OCI-LY1 (cell line): ENCODE measurements at regions not wholly inside any gene's neighbourhood (a gene's known extent, or its start where the extent isn't known, plus 50 kb on each side); places are given as distances from the start of the nearest gene placed in this dataset.

Experiments used
- EZH2 ChIP-seq: fragments of 200-600 bp; sonication (generic), shearing (Covaris generic); IDR thresholded peaks from 2 replicates; pipeline ENCODE4 v1.8.0; 2017; ENCODE audit warnings: borderline replicate concordance, mixed run types, mild to moderate bottlenecking, antibody characterized with exemption, low read length, moderate library complexity, mixed read lengths
- TF ChIP-seq, protein P1 (sequence below): fragments of 200-600 bp; sonication (generic), shearing (Covaris generic); IDR thresholded peaks from 2 replicates; pipeline ENCODE4 v1.5.1; 2017; ENCODE audit warnings: mild to moderate bottlenecking, antibody characterized with exemption, low read length, moderate library complexity, mixed read lengths

DNA sequence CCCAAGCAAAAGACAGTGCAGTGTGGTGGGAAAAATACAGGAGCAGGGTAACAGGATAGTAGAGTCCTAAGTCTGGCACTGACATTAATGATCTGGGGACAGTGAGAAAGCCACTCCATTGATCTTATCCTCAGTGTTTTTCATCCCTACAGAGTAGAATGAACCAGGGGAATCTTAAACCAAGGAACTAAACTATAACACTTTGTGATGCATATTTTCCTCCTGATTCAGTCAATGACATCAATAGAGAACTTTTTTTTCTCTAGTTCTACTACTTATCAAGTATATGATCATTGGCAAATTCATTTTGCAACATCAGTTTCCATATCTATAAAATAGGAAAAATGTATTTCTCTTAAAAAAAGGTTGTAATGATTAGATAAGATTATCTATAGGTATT, 151.1 kb downstream of the TMEM26 start:
- no peak for TF ChIP-seq EZH2
- TF ChIP-seq, protein P1, sequence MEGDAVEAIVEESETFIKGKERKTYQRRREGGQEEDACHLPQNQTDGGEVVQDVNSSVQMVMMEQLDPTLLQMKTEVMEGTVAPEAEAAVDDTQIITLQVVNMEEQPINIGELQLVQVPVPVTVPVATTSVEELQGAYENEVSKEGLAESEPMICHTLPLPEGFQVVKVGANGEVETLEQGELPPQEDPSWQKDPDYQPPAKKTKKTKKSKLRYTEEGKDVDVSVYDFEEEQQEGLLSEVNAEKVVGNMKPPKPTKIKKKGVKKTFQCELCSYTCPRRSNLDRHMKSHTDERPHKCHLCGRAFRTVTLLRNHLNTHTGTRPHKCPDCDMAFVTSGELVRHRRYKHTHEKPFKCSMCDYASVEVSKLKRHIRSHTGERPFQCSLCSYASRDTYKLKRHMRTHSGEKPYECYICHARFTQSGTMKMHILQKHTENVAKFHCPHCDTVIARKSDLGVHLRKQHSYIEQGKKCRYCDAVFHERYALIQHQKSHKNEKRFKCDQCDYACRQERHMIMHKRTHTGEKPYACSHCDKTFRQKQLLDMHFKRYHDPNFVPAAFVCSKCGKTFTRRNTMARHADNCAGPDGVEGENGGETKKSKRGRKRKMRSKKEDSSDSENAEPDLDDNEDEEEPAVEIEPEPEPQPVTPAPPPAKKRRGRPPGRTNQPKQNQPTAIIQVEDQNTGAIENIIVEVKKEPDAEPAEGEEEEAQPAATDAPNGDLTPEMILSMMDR, result no peak
